HCT116 (cell line): ENCODE measurements at regions not wholly inside any gene's neighbourhood (a gene's known extent, or its start where the extent isn't known, plus 50 kb on each side); places are given as distances from the start of the nearest gene placed in this dataset.

Experiments used
- ATAC-seq: fragments of 200-7000 bp; cut with Tn5 transposase; 2 replicates; pipeline ENCODE4 v1.9.1; 2020; ENCODE audit warnings: mild to moderate bottlenecking, moderate library complexity
- BruUV-seq: library from RNA; stranded (reverse); fragments of 400-500 nt; replicated peaks from 2 replicates; lab custom pipeline; 2021; lab: Mats Ljungman, UMichigan
- CTCF ChIA-PET: fragments of 300-600 bp; sonication (Branson Sonifier 250); formaldehyde crosslinking; loops from one replicate; lab custom pipeline; 2021; ENCODE audit warnings: antibody characterized with exemption; lab: Charles Lee
- POLR2A ChIA-PET: fragments of 300-600, 350-600 bp; sonication (Branson Sonifier 250); formaldehyde crosslinking; loops from one replicate; lab custom pipeline; 2021; ENCODE audit warnings: antibody characterized with exemption; lab: Charles Lee
- RAD21 ChIA-PET, 2 experiments: fragments of 300-600 bp; sonication (Branson Sonifier 250); formaldehyde crosslinking; loops; one replicate each; lab custom pipeline; 2023; ENCODE audit warnings: low total read pairs in 2 of 2; ENCODE audit not compliant: uncharacterized antibody in 2 of 2, unreplicated experiment in 2 of 2, low non-redundant PET in 1 of 2; lab: Charles Lee
- DNase-seq: peaks from one replicate; pipeline ENCODE4 v3.0.0-alpha.2; 2010; ENCODE audit warnings: low read depth, low spot score
- H2AFZ ChIP-seq: fragments of 200-600 bp; shearing (Covaris generic), sonication (generic); 2 replicates; pipeline ENCODE4 v1.6.1; 2017; ENCODE audit warnings: low read depth, mixed run types, mixed read lengths, antibody characterized with exemption, low read length; ENCODE audit not compliant: poor library complexity, severe bottlenecking
- H3K27ac ChIP-seq: 2 replicates; pipeline ENCODE4 v1.5.1; 2012; ENCODE audit warnings: low read depth, low read length
- H3K27me3 ChIP-seq: fragments of 200-600 bp; sonication (generic); 2 replicates; pipeline ENCODE4 v1.6.1; 2016; ENCODE audit warnings: mixed run types, low read length, mixed read lengths; ENCODE audit not compliant: insufficient read depth
- H3K36me3 ChIP-seq, 2 experiments: fragments of 200-500 bp in 1 of 2; fragments of 200-600 bp in 1 of 2; sonication (Bioruptor generic) in 1 of 2; sonication (generic) in 1 of 2; 2 replicates each; pipeline versions ENCODE4 v1.5.1 to v1.6.1; 2014 to 2016; ENCODE audit warnings: low read length in 2 of 2, inconsistent platforms in 1 of 2, mixed read lengths in 1 of 2, mixed run types in 1 of 2; ENCODE audit not compliant: insufficient read depth in 2 of 2, control insufficient read depth in 1 of 2
- H3K4me1 ChIP-seq, 2 experiments: fragments of 200-600 bp in 1 of 2; sonication (generic) in 1 of 2; 2 replicates each; pipeline versions ENCODE4 v1.5.1 to v1.6.1; 2012 to 2017; ENCODE audit warnings: low read length in 2 of 2, inconsistent platforms in 1 of 2, mild to moderate bottlenecking in 1 of 2, mixed read lengths in 1 of 2, mixed run types in 1 of 2, moderate library complexity in 1 of 2; ENCODE audit not compliant: insufficient read depth in 2 of 2, control insufficient read depth in 1 of 2
- H3K4me2 ChIP-seq: fragments of 200-600 bp; sonication (generic); 2 replicates; pipeline ENCODE4 v1.6.1; 2017; ENCODE audit warnings: mixed run types, low read length, mixed read lengths
- H3K4me3 ChIP-seq, 2 experiments: fragments of 200-600 bp in 1 of 2; sonication (generic) in 1 of 2; replicated peaks in 1 of 2; 2 replicates each; pipeline ENCODE4 v1.5.1; 2011 to 2016; ENCODE audit warnings: low read length in 2 of 2, control low read depth in 1 of 2, low read depth in 1 of 2, mild to moderate bottlenecking in 1 of 2, mixed read lengths in 1 of 2, mixed run types in 1 of 2
- H3K79me2 ChIP-seq: fragments of 200-600 bp; sonication (generic); 2 replicates; pipeline ENCODE4 v1.6.1; 2017; ENCODE audit warnings: mild to moderate bottlenecking, mixed run types, low read length, moderate library complexity, mixed read lengths; ENCODE audit not compliant: insufficient read depth
- H3K9ac ChIP-seq: fragments of 200-600 bp; sonication (generic); 2 replicates; pipeline ENCODE4 v1.6.1; 2016; ENCODE audit warnings: low read length, mixed read lengths
- H3K9me2 ChIP-seq: fragments of 200-600 bp; sonication (generic), shearing (Covaris generic); 2 replicates; pipeline ENCODE4 v1.6.1; 2017; ENCODE audit warnings: mixed run types, mild to moderate bottlenecking, moderate library complexity; ENCODE audit not compliant: insufficient read depth
- H3K9me3 ChIP-seq, 2 experiments: fragments of 200-500 bp in 1 of 2; fragments of 200-600 bp in 1 of 2; sonication (Bioruptor generic) in 1 of 2; sonication (generic) in 1 of 2; 2 replicates each; pipeline ENCODE4 v1.6.1; 2014 to 2017; ENCODE audit warnings: low read length in 2 of 2, mixed read lengths in 2 of 2, inconsistent platforms in 1 of 2, low read depth in 1 of 2, mild to moderate bottlenecking in 1 of 2, mixed run types in 1 of 2, moderate library complexity in 1 of 2; ENCODE audit not compliant: control insufficient read depth in 1 of 2, insufficient read depth in 1 of 2
- H4K20me1 ChIP-seq: fragments of 200-600 bp; sonication (generic), shearing (Covaris generic); 2 replicates; pipeline ENCODE4 v1.6.1; 2017; ENCODE audit warnings: mixed run types, mild to moderate bottlenecking, moderate library complexity; ENCODE audit not compliant: insufficient read depth
- CEBPB ChIP-seq: IDR thresholded peaks from 2 replicates; pipeline ENCODE4 v1.6.1; 2012; ENCODE audit warnings: low read depth
- EGR1 ChIP-seq: IDR thresholded peaks from 2 replicates; pipeline ENCODE4 v1.6.1; 2012; ENCODE audit warnings: low read depth
- ELF1 ChIP-seq: IDR thresholded peaks from 2 replicates; pipeline ENCODE4 v1.6.1; 2012; ENCODE audit warnings: low read depth, borderline replicate concordance
- EZH2 ChIP-seq: fragments of 200-600 bp; sonication (generic); IDR thresholded peaks from 2 replicates; pipeline ENCODE4 v1.6.1; 2017; ENCODE audit warnings: antibody characterized with exemption, mixed run types
- FOSL1 ChIP-seq: IDR thresholded peaks from 2 replicates; pipeline ENCODE4 v1.6.1; 2012; ENCODE audit warnings: low read depth
- JUND ChIP-seq: IDR thresholded peaks from 2 replicates; pipeline ENCODE4 v1.6.1; 2012
- POLR2A ChIP-seq: IDR thresholded peaks from 2 replicates; pipeline ENCODE4 v1.7.0; 2011; ENCODE audit warnings: borderline replicate concordance; ENCODE audit not compliant: insufficient read depth, insufficient read length; ENCODE audit errors: extremely low read depth
- RAD21 ChIP-seq: IDR thresholded peaks from 2 replicates; pipeline ENCODE4 v1.6.1; 2012; ENCODE audit warnings: low read depth, mild to moderate bottlenecking
- SIN3A ChIP-seq: IDR thresholded peaks from 2 replicates; pipeline ENCODE4 v1.6.1; 2012; ENCODE audit warnings: low read depth
- SRF ChIP-seq: IDR thresholded peaks from 2 replicates; pipeline ENCODE4 v1.6.1; 2012; ENCODE audit warnings: low read depth
- TCF7L2 ChIP-seq: IDR thresholded peaks from 2 replicates; pipeline ENCODE4 v1.7.0; 2011; ENCODE audit warnings: borderline replicate concordance, inconsistent platforms; ENCODE audit not compliant: insufficient read depth, insufficient read length; ENCODE audit errors: extremely low read depth
- YY1 ChIP-seq: IDR thresholded peaks from 2 replicates; pipeline ENCODE4 v1.6.1; 2011; ENCODE audit warnings: low read length, low read depth, moderate library complexity, mild to moderate bottlenecking; ENCODE audit not compliant: insufficient replicate concordance; ENCODE audit errors: extremely low read depth
- ZBTB33 ChIP-seq: IDR thresholded peaks from 2 replicates; pipeline ENCODE4 v1.6.1; 2011; ENCODE audit warnings: mild to moderate bottlenecking, low read length, moderate library complexity; ENCODE audit not compliant: insufficient replicate concordance; ENCODE audit errors: extremely low read depth
- ZNF274 ChIP-seq: fragments of 200-500 bp; sonication (Bioruptor generic); IDR thresholded peaks from 2 replicates; pipeline ENCODE4 v1.6.1; 2014; ENCODE audit warnings: mild to moderate bottlenecking, low read depth, low read length, inconsistent platforms
- intact Hi-C: fragments of 100-400 bp; cut with micrococcal nuclease; formaldehyde crosslinking; loops from 2 replicates; pipeline ENCODE4 v1.10.0; 2022
- TF ChIP-seq, protein P1 (sequence below): IDR thresholded peaks from 2 replicates; pipeline ENCODE4 v1.6.1; 2012; ENCODE audit warnings: low read depth

DNA sequence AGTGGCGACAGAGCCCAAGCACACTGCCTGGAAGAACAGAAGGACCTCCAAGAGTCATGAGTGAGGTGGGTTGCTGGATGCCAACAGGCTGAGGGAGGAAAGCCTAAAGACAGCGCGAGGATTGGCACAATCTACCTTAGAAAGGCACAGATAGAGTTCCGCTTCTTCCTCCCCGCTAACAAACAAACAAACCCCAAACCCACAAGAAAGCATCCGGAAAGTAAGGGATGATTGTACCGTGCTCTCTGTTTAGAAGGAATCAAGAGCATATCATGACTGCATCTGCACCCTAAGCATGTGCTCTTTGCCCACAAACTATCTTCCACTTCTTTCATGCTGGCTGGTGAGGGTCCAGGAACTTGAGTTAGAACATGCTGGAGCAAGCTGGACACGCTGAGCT lies 233.0 kb upstream of the KLF12 start:
- Histone ChIP-seq H3K4me1 (no peaks in the 10 kb centered on the region), H4K20me1 (no peaks in the 10 kb centered on the region), H2AFZ (no peak overlapping the region), H3K9ac (no peak overlapping the region), H3K4me3 (no peak overlapping the region), H3K4me2 (no peak overlapping the region), H3K9me2 (no peaks in the 10 kb centered on the region), H3K27me3 (no peaks in the 10 kb centered on the region), H3K9me3 (no peaks in the 10 kb centered on the region), H3K79me2 (no peaks in the 10 kb centered on the region), H3K36me3 (no peaks in the 10 kb centered on the region), H3K27ac (no peak overlapping the region)
- TF ChIP-seq CEBPB: no peak
- no peak for TF ChIP-seq YY1
- no peak for TF ChIP-seq ELF1
- no peak for TF ChIP-seq SRF
- no peak for TF ChIP-seq TCF7L2
- no peak for TF ChIP-seq RAD21
- no peak for TF ChIP-seq SIN3A
- TF ChIP-seq FOSL1: no peak
- no peak for TF ChIP-seq EZH2
- CTCF ChIA-PET: no interaction called here
- POLR2A ChIA-PET: no interaction called here
- ATAC-seq: no peak
- BruUV-seq: no TSS peak
- no peak for DNase-seq
- RAD21 ChIA-PET: no interaction called here
- intact Hi-C loops: no loop called here

- intact Hi-C loops: no loop called here
- RAD21 ChIA-PET: no interaction called here
- no TSS peak for BruUV-seq
- H4K20me1 ChIP-seq: no peaks in the 10 kb centered on the region
- TF ChIP-seq TCF7L2 (no peak), POLR2A (no peak), SIN3A (no peak), ZNF274 (no peak), JUND (no peak), RAD21 (no peak), EZH2 (no peak), ELF1 (no peak), ZBTB33 (no peak), EGR1 (no peak)
- TF ChIP-seq, protein P1, sequence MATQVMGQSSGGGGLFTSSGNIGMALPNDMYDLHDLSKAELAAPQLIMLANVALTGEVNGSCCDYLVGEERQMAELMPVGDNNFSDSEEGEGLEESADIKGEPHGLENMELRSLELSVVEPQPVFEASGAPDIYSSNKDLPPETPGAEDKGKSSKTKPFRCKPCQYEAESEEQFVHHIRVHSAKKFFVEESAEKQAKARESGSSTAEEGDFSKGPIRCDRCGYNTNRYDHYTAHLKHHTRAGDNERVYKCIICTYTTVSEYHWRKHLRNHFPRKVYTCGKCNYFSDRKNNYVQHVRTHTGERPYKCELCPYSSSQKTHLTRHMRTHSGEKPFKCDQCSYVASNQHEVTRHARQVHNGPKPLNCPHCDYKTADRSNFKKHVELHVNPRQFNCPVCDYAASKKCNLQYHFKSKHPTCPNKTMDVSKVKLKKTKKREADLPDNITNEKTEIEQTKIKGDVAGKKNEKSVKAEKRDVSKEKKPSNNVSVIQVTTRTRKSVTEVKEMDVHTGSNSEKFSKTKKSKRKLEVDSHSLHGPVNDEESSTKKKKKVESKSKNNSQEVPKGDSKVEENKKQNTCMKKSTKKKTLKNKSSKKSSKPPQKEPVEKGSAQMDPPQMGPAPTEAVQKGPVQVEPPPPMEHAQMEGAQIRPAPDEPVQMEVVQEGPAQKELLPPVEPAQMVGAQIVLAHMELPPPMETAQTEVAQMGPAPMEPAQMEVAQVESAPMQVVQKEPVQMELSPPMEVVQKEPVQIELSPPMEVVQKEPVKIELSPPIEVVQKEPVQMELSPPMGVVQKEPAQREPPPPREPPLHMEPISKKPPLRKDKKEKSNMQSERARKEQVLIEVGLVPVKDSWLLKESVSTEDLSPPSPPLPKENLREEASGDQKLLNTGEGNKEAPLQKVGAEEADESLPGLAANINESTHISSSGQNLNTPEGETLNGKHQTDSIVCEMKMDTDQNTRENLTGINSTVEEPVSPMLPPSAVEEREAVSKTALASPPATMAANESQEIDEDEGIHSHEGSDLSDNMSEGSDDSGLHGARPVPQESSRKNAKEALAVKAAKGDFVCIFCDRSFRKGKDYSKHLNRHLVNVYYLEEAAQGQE: no peak
- POLR2A ChIA-PET: no interaction called here
- DNase-seq (no peak), ATAC-seq (no peak)
- H2AFZ ChIP-seq: no peak overlapping the region
- CTCF ChIA-PET: no interaction called here
- no peak overlapping the region for H3K27ac ChIP-seq
- H3K9ac ChIP-seq: no peak overlapping the region
- no peaks in the 10 kb centered on the region for H3K9me2 ChIP-seq
- H3K36me3 ChIP-seq: no peaks in the 10 kb centered on the region
- no peak overlapping the region for H3K4me3 ChIP-seq
- H3K4me1 ChIP-seq: no peaks in the 10 kb centered on the region
- no peaks in the 10 kb centered on the region for H3K79me2 ChIP-seq
- no peaks in the 10 kb centered on the region for H3K9me3 ChIP-seq
- no peak overlapping the region for H3K4me2 ChIP-seq
- H3K27me3 ChIP-seq: no peaks in the 10 kb centered on the region
These were observed 227.1 kb upstream of the KLF12 start for GRCh38 chr13:74361274-74361673.
